Effector memory CD4-positive, alpha-beta T cell (primary cell): ENCODE measurements at regions not wholly inside any gene's neighbourhood (a gene's known extent, or its start where the extent isn't known, plus 50 kb on each side); places are given as distances from the start of the nearest gene placed in this dataset.

ENCODE experiments used
- DNase-seq, 3 donors: peaks; one replicate each; pipeline ENCODE4 v3.0.0-alpha.2; 2020
- H3K27ac ChIP-seq: 2 replicates; pipeline ENCODE4 v1.7.0; 2013; ENCODE audit warnings: mild to moderate bottlenecking, low read length, moderate library complexity; ENCODE audit not compliant: insufficient read depth, poor library complexity, severe bottlenecking
- H3K27me3 ChIP-seq: replicated peaks from 2 replicates; pipeline ENCODE4 v1.7.0; 2013; ENCODE audit warnings: mild to moderate bottlenecking, low read length; ENCODE audit not compliant: insufficient read depth, control insufficient read depth, poor library complexity, severe bottlenecking
- H3K36me3 ChIP-seq: 2 replicates; pipeline ENCODE4 v1.7.0; 2013; ENCODE audit warnings: mild to moderate bottlenecking, low read length, moderate library complexity; ENCODE audit not compliant: control insufficient read depth, insufficient read depth
- H3K4me1 ChIP-seq: 2 replicates; pipeline ENCODE4 v1.7.0; 2013; ENCODE audit warnings: low read length, mild to moderate bottlenecking; ENCODE audit not compliant: control insufficient read depth, insufficient read depth, poor library complexity, severe bottlenecking
- H3K4me3 ChIP-seq: 2 replicates; pipeline ENCODE4 v1.7.0; 2013; ENCODE audit warnings: low read length, low read depth, mild to moderate bottlenecking; ENCODE audit not compliant: insufficient read depth, poor library complexity, severe bottlenecking
- H3K9me3 ChIP-seq: 2 replicates; pipeline ENCODE4 v1.7.0; 2013; ENCODE audit warnings: mild to moderate bottlenecking, low read length, moderate library complexity; ENCODE audit not compliant: control insufficient read depth

GRCh38 chr11:45436966-45437365 is 150.8 kb upstream of the SYT13 start:
- H3K36me3 ChIP-seq, result no peaks in the 10 kb centered on the region
- no peak overlapping the region for H3K4me3 ChIP-seq
- no peak overlapping the region for H3K27ac ChIP-seq
- peaks cover 3% of the 10 kb centered on the region for H3K9me3 ChIP-seq
- H3K27me3 ChIP-seq, result no peaks in the 10 kb centered on the region
- no peak for DNase-seq
- no peaks in the 10 kb centered on the region for H3K4me1 ChIP-seq

GRCh38 chr11:45436118-45436517 is 150.0 kb upstream of the SYT13 start:
- peaks cover 3% of the 10 kb centered on the region for H3K9me3 ChIP-seq
- no peaks in the 10 kb centered on the region for H3K36me3 ChIP-seq
- DNase-seq, result no peak
- H3K27ac ChIP-seq, result no peak overlapping the region
- H3K27me3 ChIP-seq, result no peaks in the 10 kb centered on the region
- H3K4me3 ChIP-seq, result no peak overlapping the region
- H3K4me1 ChIP-seq, result no peaks in the 10 kb centered on the region

- no peak overlapping the region for H3K4me3 ChIP-seq
- H3K9me3 ChIP-seq, result peaks cover 3% of the 10 kb centered on the region
- DNase-seq, result no peak
- no peaks in the 10 kb centered on the region for H3K36me3 ChIP-seq
- H3K27ac ChIP-seq, result no peak overlapping the region
- no peaks in the 10 kb centered on the region for H3K4me1 ChIP-seq
- no peaks in the 10 kb centered on the region for H3K27me3 ChIP-seq
Observed at GRCh38 chr11:45435706-45436105, 149.6 kb upstream of the SYT13 start.

- Histone ChIP-seq H3K27me3 (no peaks in the 10 kb centered on the region), H3K27ac (no peak overlapping the region), H3K36me3 (no peaks in the 10 kb centered on the region), H3K9me3 (no peaks in the 10 kb centered on the region), H3K4me3 (no peak overlapping the region), H3K4me1 (no peaks in the 10 kb centered on the region)
- no peak for DNase-seq
Observed at GRCh38 chr11:45432910-45433309, 146.8 kb upstream of the SYT13 start.

- H3K4me1 ChIP-seq, result no peaks in the 10 kb centered on the region
- DNase-seq, result no peak
- H3K27me3 ChIP-seq, result no peaks in the 10 kb centered on the region
- H3K9me3 ChIP-seq, result no peaks in the 10 kb centered on the region
- H3K4me3 ChIP-seq, result no peak overlapping the region
- no peaks in the 10 kb centered on the region for H3K36me3 ChIP-seq
- no peak overlapping the region for H3K27ac ChIP-seq
Observed at GRCh38 chr11:45432100-45432499, 146.0 kb upstream of the SYT13 start.

- Histone ChIP-seq H3K27ac (no peak overlapping the region), H3K36me3 (no peaks in the 10 kb centered on the region), H3K27me3 (no peaks in the 10 kb centered on the region)
Observed at GRCh38 chr11:45431046-45432018, 145.2 kb upstream of the SYT13 start.

GRCh38 chr11:45430361-45430760 is 144.2 kb upstream of the SYT13 start:
- Histone ChIP-seq H3K27me3 (no peaks in the 10 kb centered on the region), H3K36me3 (no peaks in the 10 kb centered on the region), H3K9me3 (no peaks in the 10 kb centered on the region), H3K4me3 (no peak overlapping the region), H3K27ac (no peak overlapping the region), H3K4me1 (no peaks in the 10 kb centered on the region)
- DNase-seq, result no peak

More at GRCh38 chr11:45431046-45432018, 145.2 kb upstream of the SYT13 start:
- DNase-seq, result no peak
- no peaks in the 10 kb centered on the region for H3K9me3 ChIP-seq
- H3K4me1 ChIP-seq, result no peaks in the 10 kb centered on the region
- H3K4me3 ChIP-seq, result no peak overlapping the region

- H3K27ac ChIP-seq, result no peak overlapping the region
- no peaks in the 10 kb centered on the region for H3K4me1 ChIP-seq
- H3K4me3 ChIP-seq, result no peak overlapping the region
- H3K9me3 ChIP-seq, result no peaks in the 10 kb centered on the region
- H3K36me3 ChIP-seq, result no peaks in the 10 kb centered on the region
- no peak for DNase-seq
- no peaks in the 10 kb centered on the region for H3K27me3 ChIP-seq
Observed at GRCh38 chr11:45429719-45430118, 143.6 kb upstream of the SYT13 start.

GRCh38 chr11:45428541-45429230 is 142.5 kb upstream of the SYT13 start:
- Histone ChIP-seq H3K27ac (no peak overlapping the region), H3K4me1 (no peaks in the 10 kb centered on the region), H3K4me3 (no peak overlapping the region), H3K9me3 (no peaks in the 10 kb centered on the region), H3K27me3 (no peaks in the 10 kb centered on the region), H3K36me3 (no peaks in the 10 kb centered on the region)
- no peak for DNase-seq

GRCh38 chr11:45428116-45428515 is 142.0 kb upstream of the SYT13 start:
- H3K9me3 ChIP-seq, result no peaks in the 10 kb centered on the region
- no peaks in the 10 kb centered on the region for H3K36me3 ChIP-seq
- H3K4me1 ChIP-seq, result no peaks in the 10 kb centered on the region
- no peaks in the 10 kb centered on the region for H3K27me3 ChIP-seq
- H3K4me3 ChIP-seq, result no peak overlapping the region
- no peak overlapping the region for H3K27ac ChIP-seq
- no peak for DNase-seq
